Neural cell (in vitro differentiated cells): ENCODE measurements at regions not wholly inside any gene's neighbourhood (a gene's known extent, or its start where the extent isn't known, plus 50 kb on each side); places are given as distances from the start of the nearest gene placed in this dataset.

Source experiments
- EZH2 ChIP-seq: fragments of 200-600, 300-800 bp; shearing (Covaris generic), sonication (generic); IDR thresholded peaks from 2 replicates; pipeline ENCODE4 v1.6.1; 2014; ENCODE audit warnings: antibody characterized with exemption, low read length, borderline replicate concordance, mild to moderate bottlenecking; ENCODE audit not compliant: insufficient read depth, poor library complexity, severe bottlenecking
- POLR2AphosphoS5 ChIP-seq: IDR thresholded peaks from 2 replicates; pipeline ENCODE4 v1.6.1; 2012
- RAD21 ChIP-seq: fragments of 450-650 bp; conservative IDR thresholded peaks from 2 replicates; pipeline ENCODE4 v1.6.1; 2014; ENCODE audit warnings: antibody characterized with exemption, mild to moderate bottlenecking, moderate library complexity

GRCh38 chr3:124346487-124346886 is 354.6 kb upstream of the ROPN1 start:
- TF ChIP-seq EZH2 = no peak
- TF ChIP-seq RAD21 = no peak
- no peak for TF ChIP-seq POLR2AphosphoS5
